ENCODE measurements at regions not wholly inside any gene's neighbourhood (a gene's known extent, or its start where the extent isn't known, plus 50 kb on each side); places are given as distances from the start of the nearest gene placed in this dataset.

- no peaks in the 10 kb centered on the region for H3K9me3 ChIP-seq (ENCODE audit: low read length)
Measured at GRCh38 chr13:57948884-57949283, 317.3 kb downstream of the PCDH17 start.

GRCh38 chr13:57969951-57970350, 338.4 kb downstream of the PCDH17 start:
- H3K9ac ChIP-seq (ENCODE audit: low read length): no peak overlapping the region
- TF ChIP-seq EZH2 (IDR thresholded peaks at IDR 0.05; ENCODE audit: borderline replicate concordance, insufficient read depth, low read length, poor library complexity, severe bottlenecking): no peak
- TF ChIP-seq SMC3 (conservative IDR thresholded peaks at IDR 0.05; ENCODE audit: poor library complexity): no peak
- TF ChIP-seq CTCF (IDR thresholded peaks at IDR 0.05; ENCODE audit: poor library complexity, severe bottlenecking): no peak
- no peak for TF ChIP-seq MXI1 (conservative IDR thresholded peaks at IDR 0.05; ENCODE audit: poor library complexity, severe bottlenecking)

More at GRCh38 chr13:57948884-57949283, 317.3 kb downstream of the PCDH17 start:
- Histone ChIP-seq H3K27me3 (ENCODE audit: insufficient read depth, low read depth, low read length) (no peaks in the 10 kb centered on the region), H3K9ac (ENCODE audit: low read length) (no peak overlapping the region), H3K27ac (ENCODE audit: low read length) (no peak overlapping the region), H3K4me2 (ENCODE audit: low read length) (no peak overlapping the region), H3K79me2 (replicated peaks; ENCODE audit: insufficient read depth, low read length) (no peaks in the 10 kb centered on the region), H3K4me3 (ENCODE audit: low read length) (no peak overlapping the region), H3F3A (ENCODE audit: insufficient read depth, low read length, poor library complexity, severe bottlenecking) (no peaks in the 10 kb centered on the region), H4K20me1 (ENCODE audit: insufficient read depth) (no peaks in the 10 kb centered on the region), H2AFZ (ENCODE audit: low read depth, low read length) (no peak overlapping the region), H3K9me2 (ENCODE audit: insufficient read depth, low read length) (no peaks in the 10 kb centered on the region), H3K36me3 (ENCODE audit: insufficient read depth, low read length) (no peaks in the 10 kb centered on the region)
- TF ChIP-seq TAF1 (IDR thresholded peaks at IDR 0.05; ENCODE audit: low read depth) (no peak), POLR2AphosphoS5 (IDR thresholded peaks at IDR 0.05) (no peak), SMC3 (conservative IDR thresholded peaks at IDR 0.05; ENCODE audit: poor library complexity) (no peak), MXI1 (conservative IDR thresholded peaks at IDR 0.05; ENCODE audit: poor library complexity, severe bottlenecking) (no peak), REST (IDR thresholded peaks at IDR 0.05; ENCODE audit: borderline replicate concordance) (no peak), CTCF (IDR thresholded peaks at IDR 0.05; ENCODE audit: poor library complexity, severe bottlenecking) (no peak), EZH2 (IDR thresholded peaks at IDR 0.05; ENCODE audit: borderline replicate concordance, insufficient read depth, low read length, poor library complexity, severe bottlenecking) (no peak), EP300 (conservative IDR thresholded peaks at IDR 0.05; ENCODE audit: poor library complexity, severe bottlenecking) (no peak), RAD21 (conservative IDR thresholded peaks at IDR 0.05) (no peak)

More at GRCh38 chr13:57969951-57970350, 338.4 kb downstream of the PCDH17 start:
- Histone ChIP-seq H3K27me3 (ENCODE audit: insufficient read depth, low read depth, low read length) (no peaks in the 10 kb centered on the region), H4K20me1 (ENCODE audit: insufficient read depth) (no peaks in the 10 kb centered on the region), H3K9me3 (ENCODE audit: low read length) (no peaks in the 10 kb centered on the region), H3K4me2 (ENCODE audit: low read length) (no peak overlapping the region), H3K9me2 (ENCODE audit: insufficient read depth, low read length) (no peaks in the 10 kb centered on the region), H3K27ac (ENCODE audit: low read length) (no peak overlapping the region), H3K36me3 (ENCODE audit: insufficient read depth, low read length) (no peaks in the 10 kb centered on the region), H2AFZ (ENCODE audit: low read depth, low read length) (no peak overlapping the region), H3K4me3 (ENCODE audit: low read length) (no peak overlapping the region), H3K79me2 (replicated peaks; ENCODE audit: insufficient read depth, low read length) (no peaks in the 10 kb centered on the region), H3F3A (ENCODE audit: insufficient read depth, low read length, poor library complexity, severe bottlenecking) (no peaks in the 10 kb centered on the region)
